Fibroblast of lung (primary cell): ENCODE measurements at regions not wholly inside any gene's neighbourhood (a gene's known extent, or its start where the extent isn't known, plus 50 kb on each side); places are given as distances from the start of the nearest gene placed in this dataset.

Source experiments
- DNase-seq, 2 donors: peaks; one replicate each; pipeline versions ENCODE4 v3.0.0 to v3.0.0-alpha.2; 2010; ENCODE audit warnings: low read depth in 2 of 2
- H2AFZ ChIP-seq: 2 replicates; pipeline ENCODE4 v1.5.1; 2012; ENCODE audit warnings: low read length, control low read depth, inconsistent platforms
- H3K27ac ChIP-seq: 2 replicates; pipeline ENCODE4 v1.5.1; 2011; ENCODE audit warnings: low read length, control low read depth; ENCODE audit not compliant: insufficient read depth
- H3K27me3 ChIP-seq: 2 replicates; pipeline ENCODE4 v1.5.1; 2011; ENCODE audit warnings: mild to moderate bottlenecking, low read length; ENCODE audit not compliant: control insufficient read depth, insufficient read depth
- H3K36me3 ChIP-seq: 2 replicates; pipeline ENCODE4 v1.5.1; 2011; ENCODE audit warnings: low read length; ENCODE audit not compliant: control insufficient read depth, insufficient read depth
- H3K4me1 ChIP-seq: 2 replicates; pipeline ENCODE4 v1.5.1; 2011; ENCODE audit warnings: low read length; ENCODE audit not compliant: control insufficient read depth, insufficient read depth; ENCODE audit errors: extremely low read depth
- H3K4me2 ChIP-seq: 2 replicates; pipeline ENCODE4 v1.5.1; 2011; ENCODE audit warnings: low read length, control low read depth; ENCODE audit not compliant: insufficient read depth; ENCODE audit errors: extremely low read depth
- H3K4me3 ChIP-seq, 4 experiments: fragments of 200-600 bp in 1 of 4; sonication (generic) in 1 of 4; replicated peaks in 1 of 4; 2 replicates each; pipeline ENCODE4 v1.5.1; 2011 to 2016; ENCODE audit warnings: low read length in 4 of 4, low read depth in 3 of 4, mild to moderate bottlenecking in 3 of 4, control low read depth in 2 of 4, inconsistent platforms in 1 of 4, mixed read lengths in 1 of 4; ENCODE audit not compliant: insufficient read depth in 1 of 4; ENCODE audit errors: control extremely low read depth in 1 of 4
- H3K79me2 ChIP-seq: 2 replicates; pipeline ENCODE4 v1.5.1; 2012; ENCODE audit warnings: mild to moderate bottlenecking, low read length, inconsistent platforms; ENCODE audit not compliant: control insufficient read depth, insufficient read depth
- H3K9ac ChIP-seq: 2 replicates; pipeline ENCODE4 v1.5.1; 2011; ENCODE audit warnings: mild to moderate bottlenecking, low read length, control low read depth; ENCODE audit not compliant: insufficient read depth
- H3K9me3 ChIP-seq: 2 replicates; pipeline ENCODE4 v1.5.1; 2012; ENCODE audit warnings: low read depth, low read length; ENCODE audit not compliant: control insufficient read depth, insufficient read depth
- H4K20me1 ChIP-seq: 2 replicates; pipeline ENCODE4 v1.5.1; 2011; ENCODE audit warnings: low read length; ENCODE audit not compliant: control insufficient read depth, insufficient read depth; ENCODE audit errors: extremely low read depth
- EZH2 ChIP-seq: IDR thresholded peaks from 2 replicates; pipeline ENCODE4 v1.5.1; 2012; ENCODE audit warnings: low read length, control low read depth, mild to moderate bottlenecking; ENCODE audit errors: missing control alignments
- TF ChIP-seq, protein P1 (sequence below), 2 donors: IDR thresholded peaks in 1 of 2; conservative IDR thresholded peaks in 1 of 2; 1 replicate in 1 of 2; 2 replicates in 1 of 2; pipeline ENCODE4 v1.5.1; 2011 to 2012; ENCODE audit warnings: low read length in 2 of 2, control low read depth in 1 of 2, inconsistent platforms in 1 of 2, low read depth in 1 of 2, mild to moderate bottlenecking in 1 of 2

DNA sequence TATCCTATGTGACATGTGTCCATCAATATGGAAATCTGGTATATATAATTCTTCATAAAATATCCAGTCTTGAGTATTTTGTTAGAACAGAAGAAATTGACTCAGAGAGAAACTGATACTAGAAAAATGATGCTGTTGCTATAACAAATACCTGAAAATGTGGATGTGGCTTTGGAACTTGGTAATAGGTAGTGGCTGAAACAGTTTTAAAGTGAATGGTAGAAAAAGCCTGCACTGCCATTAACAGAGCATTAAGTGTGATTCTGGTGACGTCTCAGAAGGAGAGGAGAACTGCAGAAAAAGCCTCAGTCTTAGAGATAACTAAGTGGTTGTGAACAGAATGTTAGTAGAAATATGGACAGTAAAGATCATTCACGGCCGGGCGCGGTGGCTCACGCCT is 634.9 kb upstream of the ZNF608 start:
- TF ChIP-seq, protein P1, sequence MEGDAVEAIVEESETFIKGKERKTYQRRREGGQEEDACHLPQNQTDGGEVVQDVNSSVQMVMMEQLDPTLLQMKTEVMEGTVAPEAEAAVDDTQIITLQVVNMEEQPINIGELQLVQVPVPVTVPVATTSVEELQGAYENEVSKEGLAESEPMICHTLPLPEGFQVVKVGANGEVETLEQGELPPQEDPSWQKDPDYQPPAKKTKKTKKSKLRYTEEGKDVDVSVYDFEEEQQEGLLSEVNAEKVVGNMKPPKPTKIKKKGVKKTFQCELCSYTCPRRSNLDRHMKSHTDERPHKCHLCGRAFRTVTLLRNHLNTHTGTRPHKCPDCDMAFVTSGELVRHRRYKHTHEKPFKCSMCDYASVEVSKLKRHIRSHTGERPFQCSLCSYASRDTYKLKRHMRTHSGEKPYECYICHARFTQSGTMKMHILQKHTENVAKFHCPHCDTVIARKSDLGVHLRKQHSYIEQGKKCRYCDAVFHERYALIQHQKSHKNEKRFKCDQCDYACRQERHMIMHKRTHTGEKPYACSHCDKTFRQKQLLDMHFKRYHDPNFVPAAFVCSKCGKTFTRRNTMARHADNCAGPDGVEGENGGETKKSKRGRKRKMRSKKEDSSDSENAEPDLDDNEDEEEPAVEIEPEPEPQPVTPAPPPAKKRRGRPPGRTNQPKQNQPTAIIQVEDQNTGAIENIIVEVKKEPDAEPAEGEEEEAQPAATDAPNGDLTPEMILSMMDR (conservative IDR thresholded peaks at IDR 0.05 in 1 of 2, IDR thresholded peaks at IDR 0.05 in 1 of 2; ENCODE audit: low read depth in 1 of 2, low read length in 2 of 2): no peak
- no peak for TF ChIP-seq EZH2
- Histone ChIP-seq H3K27ac (no peak overlapping the region), H3K4me3 (no peak overlapping the region)

DNA sequence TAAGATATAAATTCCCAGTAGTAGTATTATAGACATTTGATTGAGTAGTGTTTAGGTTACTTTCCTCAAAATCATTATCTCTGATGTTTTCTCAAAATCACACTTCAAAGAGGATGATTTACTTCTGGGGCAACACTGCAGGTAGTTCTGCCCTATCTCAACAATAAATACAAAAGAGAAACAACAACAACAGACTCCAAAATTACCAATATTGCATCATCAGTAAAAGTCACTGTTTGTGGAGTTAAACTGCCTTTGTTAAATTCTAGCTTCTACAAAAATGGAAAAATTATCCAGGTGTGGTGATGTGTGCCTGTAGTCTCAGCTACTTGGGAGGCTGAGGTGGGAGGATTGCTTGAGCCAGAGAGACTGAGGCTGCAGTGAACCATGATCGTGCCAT is 637.6 kb upstream of the ZNF608 start:
- no peak for DNase-seq
- Histone ChIP-seq H3K4me3 (no peak overlapping the region), H3K4me1 (no peaks in the 10 kb centered on the region)

More for the DNA sequence above, 634.9 kb upstream of the ZNF608 start:
- no peaks in the 10 kb centered on the region for H3K9me3 ChIP-seq
- no peak overlapping the region for H3K4me2 ChIP-seq
- no peaks in the 10 kb centered on the region for H3K4me1 ChIP-seq
- H4K20me1 ChIP-seq: no peaks in the 10 kb centered on the region
- no peak for DNase-seq
- no peaks in the 10 kb centered on the region for H3K36me3 ChIP-seq
- H3K9ac ChIP-seq: no peak overlapping the region
- H2AFZ ChIP-seq: no peak overlapping the region
- H3K27me3 ChIP-seq: no peaks in the 10 kb centered on the region
- no peaks in the 10 kb centered on the region for H3K79me2 ChIP-seq

DNA sequence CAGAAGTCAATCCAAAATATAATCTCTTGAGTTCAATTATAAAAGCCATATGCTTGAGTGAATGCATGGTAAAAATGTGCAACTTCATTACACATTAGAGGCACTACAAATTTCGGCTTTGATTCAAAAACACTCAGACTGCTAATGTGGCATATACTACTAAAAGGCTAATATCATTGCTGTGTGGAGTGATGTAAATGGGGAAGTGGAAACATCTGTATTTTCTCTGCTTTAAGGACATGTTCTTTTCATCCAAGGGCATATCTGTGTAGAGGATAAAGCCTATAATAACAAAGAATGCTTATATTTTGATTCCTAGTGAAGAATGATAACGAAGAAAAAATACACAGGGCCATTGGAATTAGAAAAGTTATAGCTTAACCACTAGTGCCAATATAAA is 643.9 kb upstream of the ZNF608 start:
- Histone ChIP-seq H3K4me1 (no peaks in the 10 kb centered on the region), H3K27ac (no peak overlapping the region), H3K4me2 (no peak overlapping the region), H4K20me1 (no peaks in the 10 kb centered on the region), H2AFZ (no peak overlapping the region), H3K9me3 (no peaks in the 10 kb centered on the region), H3K4me3 (no peak overlapping the region), H3K79me2 (no peaks in the 10 kb centered on the region), H3K36me3 (no peaks in the 10 kb centered on the region), H3K27me3 (no peaks in the 10 kb centered on the region), H3K9ac (no peak overlapping the region)
- TF ChIP-seq EZH2: no peak
- TF ChIP-seq, protein P1 (conservative IDR thresholded peaks at IDR 0.05 in 1 of 2, IDR thresholded peaks at IDR 0.05 in 1 of 2; ENCODE audit: low read depth in 1 of 2, low read length in 2 of 2): no peak
- DNase-seq: no peak

More for the DNA sequence above, 637.6 kb upstream of the ZNF608 start:
- no peaks in the 10 kb centered on the region for H3K27me3 ChIP-seq
- no peak overlapping the region for H3K27ac ChIP-seq
- H3K4me2 ChIP-seq: no peak overlapping the region
- TF ChIP-seq, protein P1 (conservative IDR thresholded peaks at IDR 0.05 in 1 of 2, IDR thresholded peaks at IDR 0.05 in 1 of 2; ENCODE audit: low read depth in 1 of 2, low read length in 2 of 2): no peak
- no peak overlapping the region for H2AFZ ChIP-seq
- H3K79me2 ChIP-seq: no peaks in the 10 kb centered on the region
- H4K20me1 ChIP-seq: no peaks in the 10 kb centered on the region
- H3K9me3 ChIP-seq: no peaks in the 10 kb centered on the region
- no peak overlapping the region for H3K9ac ChIP-seq
- H3K36me3 ChIP-seq: no peaks in the 10 kb centered on the region
